ENCODE measurements at regions not wholly inside any gene's neighbourhood (a gene's known extent, or its start where the extent isn't known, plus 50 kb on each side); places are given as distances from the start of the nearest gene placed in this dataset.

DNA sequence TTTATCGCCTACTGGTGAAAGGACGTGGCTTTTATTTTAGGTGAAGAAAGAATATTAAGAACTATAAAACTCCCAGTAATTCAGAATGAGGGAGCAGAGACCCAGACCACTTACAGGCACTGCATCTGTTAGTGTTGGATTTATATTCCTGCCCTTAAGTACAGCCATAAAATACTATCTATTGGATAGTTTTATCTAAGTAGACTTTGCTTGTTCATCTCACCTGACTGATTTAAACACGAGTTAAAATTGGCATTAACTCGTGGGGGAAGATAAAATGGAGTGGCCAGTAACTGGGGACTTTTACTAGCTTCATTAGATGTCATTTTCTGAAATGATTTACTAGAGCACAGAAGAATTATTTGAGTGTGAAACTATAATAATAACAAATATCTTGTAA is 1377.5 kb upstream of the TMEM132C start:
- TF ChIP-seq, protein P1, sequence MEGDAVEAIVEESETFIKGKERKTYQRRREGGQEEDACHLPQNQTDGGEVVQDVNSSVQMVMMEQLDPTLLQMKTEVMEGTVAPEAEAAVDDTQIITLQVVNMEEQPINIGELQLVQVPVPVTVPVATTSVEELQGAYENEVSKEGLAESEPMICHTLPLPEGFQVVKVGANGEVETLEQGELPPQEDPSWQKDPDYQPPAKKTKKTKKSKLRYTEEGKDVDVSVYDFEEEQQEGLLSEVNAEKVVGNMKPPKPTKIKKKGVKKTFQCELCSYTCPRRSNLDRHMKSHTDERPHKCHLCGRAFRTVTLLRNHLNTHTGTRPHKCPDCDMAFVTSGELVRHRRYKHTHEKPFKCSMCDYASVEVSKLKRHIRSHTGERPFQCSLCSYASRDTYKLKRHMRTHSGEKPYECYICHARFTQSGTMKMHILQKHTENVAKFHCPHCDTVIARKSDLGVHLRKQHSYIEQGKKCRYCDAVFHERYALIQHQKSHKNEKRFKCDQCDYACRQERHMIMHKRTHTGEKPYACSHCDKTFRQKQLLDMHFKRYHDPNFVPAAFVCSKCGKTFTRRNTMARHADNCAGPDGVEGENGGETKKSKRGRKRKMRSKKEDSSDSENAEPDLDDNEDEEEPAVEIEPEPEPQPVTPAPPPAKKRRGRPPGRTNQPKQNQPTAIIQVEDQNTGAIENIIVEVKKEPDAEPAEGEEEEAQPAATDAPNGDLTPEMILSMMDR (conservative IDR thresholded peaks at IDR 0.05), result no peak
- H3K27ac ChIP-seq, result no peak overlapping the region

DNA sequence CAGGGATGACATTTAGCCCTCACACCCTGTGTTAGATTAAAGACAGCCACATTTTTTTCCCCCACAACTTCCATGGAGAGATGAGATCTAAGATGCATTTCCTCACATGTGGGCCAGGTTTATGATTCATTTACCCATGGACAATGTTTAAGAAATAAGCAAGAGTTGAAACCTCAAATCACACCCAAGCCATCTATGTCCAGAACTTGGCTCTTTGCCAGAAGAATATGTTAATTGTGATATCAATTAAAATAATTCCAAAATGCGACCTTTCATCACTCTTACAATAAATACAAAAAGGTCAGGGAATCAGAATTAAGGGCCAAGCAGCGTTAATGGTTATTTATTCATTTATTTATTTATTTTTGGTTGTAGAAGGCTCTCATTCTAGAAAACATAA is 1376.9 kb upstream of the TMEM132C start:
- TF ChIP-seq, protein P1 (conservative IDR thresholded peaks at IDR 0.05), result no peak
- no peak overlapping the region for H3K27ac ChIP-seq

DNA sequence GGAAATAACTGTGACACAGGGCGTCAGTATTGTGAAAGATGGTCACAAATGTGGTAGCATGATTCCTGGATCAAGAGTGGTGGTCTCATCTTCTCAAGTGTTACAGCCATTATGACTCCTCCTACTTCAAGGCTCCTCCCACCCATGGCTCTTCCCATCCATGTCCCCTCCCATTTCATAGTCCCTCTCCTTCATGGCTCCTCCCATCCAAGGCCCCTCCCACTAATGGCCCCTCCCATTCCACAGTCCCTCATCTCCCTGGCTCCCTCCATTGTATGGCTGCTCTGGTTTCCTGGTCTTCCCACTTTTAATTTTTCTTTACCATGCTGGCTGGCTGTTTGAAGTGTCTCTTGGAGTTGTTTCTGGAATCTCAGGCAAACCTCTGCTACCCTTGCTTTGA is 1375.2 kb upstream of the TMEM132C start:
- TF ChIP-seq, protein P1 (conservative IDR thresholded peaks at IDR 0.05), result no peak
- H3K27ac ChIP-seq, result no peak overlapping the region

DNA sequence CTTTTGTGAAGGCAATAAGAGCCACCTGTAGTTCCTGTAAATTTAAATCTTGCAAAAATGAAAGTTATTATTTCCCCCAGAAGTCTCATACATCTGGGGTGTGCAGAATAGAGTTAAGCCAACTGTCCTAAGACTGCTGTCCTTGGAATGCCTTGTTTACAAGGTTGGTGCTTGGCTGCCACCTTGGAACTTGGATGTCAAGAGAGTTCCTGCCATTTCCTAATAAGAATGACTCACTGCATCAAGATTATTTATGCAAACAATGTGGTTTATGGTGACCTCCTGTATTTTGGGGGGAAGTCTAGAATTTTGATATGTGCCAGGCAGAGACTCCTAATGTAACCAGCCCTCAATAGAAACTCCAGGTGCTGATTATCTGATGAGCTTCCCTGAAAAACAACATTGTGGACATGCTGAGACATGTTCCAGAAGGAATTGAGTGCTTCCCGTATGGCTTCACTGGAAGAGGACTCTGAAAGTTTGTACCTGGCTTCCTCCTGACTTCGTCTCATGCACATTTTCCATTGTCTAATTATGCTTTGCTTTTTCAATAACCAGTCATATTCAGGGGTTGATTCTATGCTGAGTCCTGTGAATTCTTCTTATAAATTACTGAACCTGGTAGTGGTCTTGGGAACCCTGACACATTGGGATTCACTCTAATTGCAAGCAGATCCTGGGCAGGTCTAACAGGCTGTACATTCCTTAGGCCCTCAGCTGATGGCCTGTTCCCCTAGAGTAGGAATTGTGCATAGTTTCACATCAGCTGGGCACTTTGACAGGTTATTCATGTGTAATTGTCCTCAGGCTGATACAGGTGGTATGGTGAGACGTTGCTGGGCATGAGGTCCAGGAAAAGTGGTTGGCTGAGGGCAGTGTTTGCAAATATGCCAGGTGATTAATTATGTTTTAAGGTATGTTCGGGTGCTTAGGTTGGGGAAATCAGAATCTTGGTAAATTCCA is 1370.7 kb upstream of the TMEM132C start:
- H3K27ac ChIP-seq, result no peak overlapping the region
- TF ChIP-seq, protein P1 (conservative IDR thresholded peaks at IDR 0.05), result no peak

DNA sequence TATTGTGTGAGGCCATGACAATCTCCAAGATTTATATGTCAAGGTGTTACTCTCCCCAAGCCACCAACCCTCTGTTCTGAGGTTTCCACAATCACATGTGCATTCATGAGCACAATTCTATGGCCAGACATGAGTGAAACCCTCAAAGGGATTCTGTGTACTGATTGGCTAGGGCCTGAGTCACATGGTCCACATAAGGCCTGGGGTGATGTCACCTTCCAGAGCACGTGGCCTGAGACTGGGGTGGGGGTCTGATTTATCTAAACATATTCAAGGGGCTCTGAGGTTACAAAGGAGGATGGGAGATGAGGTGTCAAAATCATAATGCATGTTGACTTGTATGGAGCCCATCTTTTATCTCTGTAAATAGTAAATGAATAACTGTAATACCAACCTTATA is 1369.9 kb upstream of the TMEM132C start:
- H3K27ac ChIP-seq, result no peak overlapping the region
- TF ChIP-seq, protein P1 (conservative IDR thresholded peaks at IDR 0.05), result no peak

DNA sequence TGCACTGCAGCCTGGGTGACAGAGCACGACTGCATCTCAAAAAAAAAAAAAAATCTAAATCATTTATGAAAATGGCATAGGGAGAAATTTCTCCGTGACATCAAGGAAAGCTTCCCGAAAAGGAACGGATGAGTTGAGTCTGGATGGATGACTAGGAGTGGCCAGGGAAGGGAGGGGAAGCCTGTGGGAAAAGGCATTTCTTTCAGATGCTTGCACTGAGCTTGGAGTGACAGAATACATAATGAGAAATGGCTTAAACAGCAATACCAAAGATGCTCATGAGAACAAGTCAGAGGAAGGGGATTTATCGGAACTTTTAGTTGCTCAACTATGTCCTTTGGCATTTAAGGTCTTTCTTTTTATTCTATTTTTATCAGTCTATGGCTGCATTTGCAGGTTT is 1369.2 kb upstream of the TMEM132C start:
- TF ChIP-seq, protein P1 (conservative IDR thresholded peaks at IDR 0.05), result no peak
- no peak overlapping the region for H3K27ac ChIP-seq

DNA sequence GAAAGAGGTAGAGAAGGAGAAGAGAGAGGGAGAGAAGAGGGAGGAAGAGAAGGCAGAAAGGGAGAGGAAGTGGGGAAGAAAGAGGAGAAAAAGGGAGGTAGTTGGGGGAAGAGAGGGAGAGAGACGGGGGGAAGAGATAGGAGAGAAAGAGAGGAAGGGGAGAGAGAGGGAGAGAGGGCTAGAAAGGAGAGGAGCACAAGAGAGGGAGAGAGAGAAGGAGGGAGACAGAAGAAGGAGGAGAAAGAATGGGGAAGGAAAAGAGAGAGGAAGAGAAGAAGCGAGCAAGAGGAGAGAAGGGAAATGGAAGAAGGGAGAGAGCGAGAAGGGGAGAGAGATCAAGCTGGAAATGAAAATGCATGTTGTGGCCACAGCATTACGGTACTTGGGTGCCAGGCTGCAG is 1368.4 kb upstream of the TMEM132C start:
- TF ChIP-seq, protein P1 (conservative IDR thresholded peaks at IDR 0.05), result no peak
- H3K27ac ChIP-seq, result no peak overlapping the region

Measured in VCaP (cell line).